ENCODE measurements at regions not wholly inside any gene's neighbourhood (a gene's known extent, or its start where the extent isn't known, plus 50 kb on each side); places are given as distances from the start of the nearest gene placed in this dataset.

GRCh38 chr2:18387441-18388206, 172.8 kb downstream of the RDH14 start:
- peak; percentile 89 for DNase-seq (ENCODE audit: low read depth)
- no peak overlapping the region for H3K4me3 ChIP-seq (ENCODE audit: low read depth, low read length)
- peak; percentile 95 for TF ChIP-seq CTCF (conservative IDR thresholded peaks at IDR 0.05; ENCODE audit: low read depth, low read length)

GRCh38 chr2:18384242-18384641, 176.2 kb downstream of the RDH14 start:
- DNase-seq (ENCODE audit: low read depth) = no peak
- no peak overlapping the region for H3K4me3 ChIP-seq (ENCODE audit: low read depth, low read length)
- TF ChIP-seq CTCF (conservative IDR thresholded peaks at IDR 0.05; ENCODE audit: low read depth, low read length) = no peak

GRCh38 chr2:18381386-18381785, 179.1 kb downstream of the RDH14 start:
- DNase-seq (ENCODE audit: low read depth) = no peak
- no peak for TF ChIP-seq CTCF (conservative IDR thresholded peaks at IDR 0.05; ENCODE audit: low read depth, low read length)
- H3K4me3 ChIP-seq (ENCODE audit: low read depth, low read length) = no peak overlapping the region

- no peak for TF ChIP-seq CTCF (conservative IDR thresholded peaks at IDR 0.05; ENCODE audit: low read depth, low read length)
Observed at GRCh38 chr2:18380321-18380720, 180.1 kb downstream of the RDH14 start.

GRCh38 chr2:18379870-18380269, 180.6 kb downstream of the RDH14 start:
- no peak for TF ChIP-seq CTCF (conservative IDR thresholded peaks at IDR 0.05; ENCODE audit: low read depth, low read length)
- no peak overlapping the region for H3K4me3 ChIP-seq (ENCODE audit: low read depth, low read length)
- DNase-seq (ENCODE audit: low read depth) = no peak

More at GRCh38 chr2:18380321-18380720, 180.1 kb downstream of the RDH14 start:
- H3K4me3 ChIP-seq (ENCODE audit: low read depth, low read length) = no peak overlapping the region
- DNase-seq (ENCODE audit: low read depth) = peak; percentile 75

GRCh38 chr2:18378020-18378653, 182.3 kb downstream of the RDH14 start:
- H3K4me3 ChIP-seq (ENCODE audit: low read depth, low read length) = no peak overlapping the region
- peak; percentile 64 for DNase-seq (ENCODE audit: low read depth)
- peak; percentile 87 for TF ChIP-seq CTCF (conservative IDR thresholded peaks at IDR 0.05; ENCODE audit: low read depth, low read length)

Data from choroid plexus epithelial cell (primary cell).